WTC11 (cell line): ENCODE measurements at regions not wholly inside any gene's neighbourhood (a gene's known extent, or its start where the extent isn't known, plus 50 kb on each side); places are given as distances from the start of the nearest gene placed in this dataset.

ENCODE experiments used
- ATAC-seq: fragments of 200-7000 bp; cut with Tn5 transposase; 2 replicates; pipeline ENCODE4 v1.10.0; 2021; ENCODE audit warnings: mild to moderate bottlenecking, moderate library complexity
- CTCF ChIA-PET: fragments of 300-600 bp; sonication (Branson Sonifier 250); formaldehyde crosslinking; loops from one replicate; lab custom pipeline; 2021; ENCODE audit warnings: antibody characterized with exemption; lab: Charles Lee
- POLR2A ChIA-PET: fragments of 350-600 bp; sonication (Branson Sonifier 250); formaldehyde crosslinking; loops from one replicate; lab custom pipeline; 2021; ENCODE audit warnings: antibody characterized with exemption; lab: Charles Lee
- DNase-seq: peaks from one replicate; pipeline ENCODE4 v3.0.0; 2021; ENCODE audit warnings: low spot score
- H3K27ac Mint-ChIP-seq: 2 replicates; pipeline ENCODE4 v1.8.0; 2021; ENCODE audit warnings: mixed read lengths
- H3K27me3 Mint-ChIP-seq: 2 replicates; pipeline ENCODE4 v1.8.0; 2021; ENCODE audit warnings: low read depth, mild to moderate bottlenecking, moderate library complexity, mixed read lengths
- H3K36me3 Mint-ChIP-seq: 2 replicates; pipeline ENCODE4 v1.8.0; 2021; ENCODE audit warnings: mixed read lengths
- H3K4me1 Mint-ChIP-seq: 2 replicates; pipeline ENCODE4 v1.8.0; 2022; ENCODE audit warnings: mixed read lengths
- H3K4me3 Mint-ChIP-seq: 2 replicates; pipeline ENCODE4 v1.8.0; 2021; ENCODE audit warnings: mild to moderate bottlenecking, moderate library complexity, mixed read lengths
- H3K9me3 Mint-ChIP-seq: 2 replicates; pipeline ENCODE4 v1.8.0; 2021; ENCODE audit warnings: mixed read lengths
- ELF4 ChIP-seq: sonication (generic); formaldehyde crosslinking; IDR thresholded peaks from 2 replicates; pipeline ENCODE4 v1.8.1; 2022; ENCODE audit warnings: low read depth, mild to moderate bottlenecking, moderate library complexity, missing genetic modification reagents
- ETV6 ChIP-seq: sonication (generic); formaldehyde crosslinking; IDR thresholded peaks from 2 replicates; pipeline ENCODE4 v1.8.1; 2022; ENCODE audit warnings: mild to moderate bottlenecking, missing genetic modification reagents
- FOXP1 ChIP-seq: sonication (generic); formaldehyde crosslinking; IDR thresholded peaks from 2 replicates; pipeline ENCODE4 v1.8.0; 2022; ENCODE audit warnings: missing genetic modification reagents, mild to moderate bottlenecking, moderate library complexity, borderline replicate concordance
- GABPB1 ChIP-seq: sonication (generic); formaldehyde crosslinking; IDR thresholded peaks from 2 replicates; pipeline ENCODE4 v1.8.1; 2023; ENCODE audit warnings: mild to moderate bottlenecking, missing genetic modification reagents
- GRHL2 ChIP-seq: fragments of 250-450 bp; sonication (Bioruptor Pico); IDR thresholded peaks from 2 replicates; pipeline ENCODE4 v1.8.0; 2022; ENCODE audit warnings: mild to moderate bottlenecking, moderate library complexity; ENCODE audit not compliant: insufficient replicate concordance, severe bottlenecking
- NFYB ChIP-seq: sonication (generic); formaldehyde crosslinking; conservative IDR thresholded peaks from 2 replicates; pipeline ENCODE4 v1.8.0; 2022; ENCODE audit warnings: low read depth, missing genetic modification reagents
- RELA ChIP-seq: sonication (generic); formaldehyde crosslinking; IDR thresholded peaks from 2 replicates; pipeline ENCODE4 v1.8.1; 2022; ENCODE audit warnings: missing genetic modification reagents, mild to moderate bottlenecking, borderline replicate concordance
- RORB ChIP-seq: fragments of 250-450 bp; sonication (Bioruptor Pico); IDR thresholded peaks from 2 replicates; pipeline ENCODE4 v1.9.0; 2021; ENCODE audit warnings: mild to moderate bottlenecking
- SP1 ChIP-seq: sonication (generic); formaldehyde crosslinking; conservative IDR thresholded peaks from 2 replicates; pipeline ENCODE4 v1.8.1; 2022; ENCODE audit warnings: missing genetic modification reagents
- ZBTB21 ChIP-seq: sonication (generic); formaldehyde crosslinking; IDR thresholded peaks from 2 replicates; pipeline ENCODE4 v1.8.1; 2023; ENCODE audit warnings: mild to moderate bottlenecking, missing genetic modification reagents, borderline replicate concordance
- ZNF121 ChIP-seq: sonication (generic); formaldehyde crosslinking; IDR thresholded peaks from 2 replicates; pipeline ENCODE4 v1.8.0; 2023; ENCODE audit warnings: missing genetic modification reagents
- ZNF263 ChIP-seq: sonication (generic); formaldehyde crosslinking; IDR thresholded peaks from 2 replicates; pipeline ENCODE4 v1.8.1; 2022; ENCODE audit warnings: low read depth, mild to moderate bottlenecking, moderate library complexity, missing genetic modification reagents
- ZNF317 ChIP-seq: sonication (generic); formaldehyde crosslinking; IDR thresholded peaks from 2 replicates; pipeline ENCODE4 v1.8.1; 2023; ENCODE audit warnings: low read depth, mild to moderate bottlenecking, moderate library complexity, missing genetic modification reagents, borderline replicate concordance
- ZNF416 ChIP-seq: fragments of 250-450 bp; sonication (Bioruptor Pico); IDR thresholded peaks from 2 replicates; pipeline ENCODE4 v1.9.0; 2021; ENCODE audit warnings: mild to moderate bottlenecking, inconsistent platforms
- ZNF423 ChIP-seq: fragments of 250-450 bp; sonication (Bioruptor Pico); IDR thresholded peaks from 2 replicates; pipeline ENCODE4 v2.1.2; 2022; ENCODE audit warnings: mild to moderate bottlenecking, moderate library complexity
- TF ChIP-seq, protein P1 (sequence below): sonication (generic); formaldehyde crosslinking; IDR thresholded peaks from 2 replicates; pipeline ENCODE4 v1.8.0; 2022; ENCODE audit warnings: mild to moderate bottlenecking, missing genetic modification reagents
- TF ChIP-seq, protein P2 (sequence below): sonication (generic); formaldehyde crosslinking; IDR thresholded peaks from 2 replicates; pipeline ENCODE4 v1.8.1; 2022; ENCODE audit warnings: mild to moderate bottlenecking, missing genetic modification reagents, moderate library complexity, borderline replicate concordance
- TF ChIP-seq, protein P3 (sequence below): sonication (generic); formaldehyde crosslinking; IDR thresholded peaks from 2 replicates; pipeline ENCODE4 v1.8.1; 2023; ENCODE audit warnings: mild to moderate bottlenecking, missing genetic modification reagents, moderate library complexity
- TF ChIP-seq, protein P4 (sequence below): sonication (generic); formaldehyde crosslinking; IDR thresholded peaks from 2 replicates; pipeline ENCODE4 v1.8.0; 2022; ENCODE audit warnings: missing genetic modification reagents
- TF ChIP-seq, protein P5 (sequence below): sonication (generic); formaldehyde crosslinking; IDR thresholded peaks from 2 replicates; pipeline ENCODE4 v1.8.1; 2022; ENCODE audit warnings: low read depth, missing genetic modification reagents, borderline replicate concordance
- TF ChIP-seq, protein P6 (sequence below): sonication (generic); formaldehyde crosslinking; IDR thresholded peaks from 2 replicates; pipeline ENCODE4 v1.8.1; 2022; ENCODE audit warnings: low read depth, mild to moderate bottlenecking, moderate library complexity, missing genetic modification reagents, borderline replicate concordance
- TF ChIP-seq, protein P7 (sequence below): fragments of 250-450 bp; sonication (Bioruptor Pico); IDR thresholded peaks from 2 replicates; pipeline ENCODE4 v1.9.0; 2021; ENCODE audit warnings: moderate library complexity, mild to moderate bottlenecking, inconsistent platforms, borderline replicate concordance

DNA sequence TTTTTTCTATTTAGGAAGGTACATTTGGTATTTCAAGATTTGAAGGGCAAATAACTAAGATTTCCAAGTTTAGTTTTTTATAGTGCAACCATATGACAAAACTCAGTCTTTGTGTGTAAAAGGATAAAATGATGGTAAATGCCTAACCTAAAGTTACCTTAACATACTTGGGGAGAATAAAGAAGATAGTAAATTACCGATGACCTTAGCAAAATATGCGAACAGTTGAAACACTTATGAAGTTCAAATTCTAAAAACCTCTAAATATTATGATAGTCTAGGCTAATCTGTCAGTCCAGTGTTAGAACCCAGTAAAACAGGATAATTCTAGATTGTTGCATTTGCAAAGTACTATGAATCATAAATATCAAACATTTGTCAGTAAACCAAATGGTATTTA is 127.5 kb downstream of the PTCHD4 start:
- Mint-ChIP-seq H3K4me3 (no peak overlapping the region), H3K4me1 (peaks cover under 1% of the 10 kb centered on the region; the same call in 1 of the 2 replicates), H3K27ac (no peak overlapping the region), H3K9me3 (peaks cover 2% of the 10 kb centered on the region), H3K27me3 (no peaks in the 10 kb centered on the region), H3K36me3 (no peaks in the 10 kb centered on the region)
- ATAC-seq (no peak), DNase-seq (no peak)
- ChIA-PET CTCF (no interaction called here), POLR2A (no interaction called here)
- TF ChIP-seq NFYB, result no peak
- no peak for TF ChIP-seq ZBTB21 (CRISPR knock-in tag)
- TF ChIP-seq, protein P1, sequence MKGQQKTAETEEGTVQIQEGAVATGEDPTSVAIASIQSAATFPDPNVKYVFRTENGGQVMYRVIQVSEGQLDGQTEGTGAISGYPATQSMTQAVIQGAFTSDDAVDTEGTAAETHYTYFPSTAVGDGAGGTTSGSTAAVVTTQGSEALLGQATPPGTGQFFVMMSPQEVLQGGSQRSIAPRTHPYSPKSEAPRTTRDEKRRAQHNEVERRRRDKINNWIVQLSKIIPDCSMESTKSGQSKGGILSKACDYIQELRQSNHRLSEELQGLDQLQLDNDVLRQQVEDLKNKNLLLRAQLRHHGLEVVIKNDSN, result no peak
- TF ChIP-seq, protein P2, sequence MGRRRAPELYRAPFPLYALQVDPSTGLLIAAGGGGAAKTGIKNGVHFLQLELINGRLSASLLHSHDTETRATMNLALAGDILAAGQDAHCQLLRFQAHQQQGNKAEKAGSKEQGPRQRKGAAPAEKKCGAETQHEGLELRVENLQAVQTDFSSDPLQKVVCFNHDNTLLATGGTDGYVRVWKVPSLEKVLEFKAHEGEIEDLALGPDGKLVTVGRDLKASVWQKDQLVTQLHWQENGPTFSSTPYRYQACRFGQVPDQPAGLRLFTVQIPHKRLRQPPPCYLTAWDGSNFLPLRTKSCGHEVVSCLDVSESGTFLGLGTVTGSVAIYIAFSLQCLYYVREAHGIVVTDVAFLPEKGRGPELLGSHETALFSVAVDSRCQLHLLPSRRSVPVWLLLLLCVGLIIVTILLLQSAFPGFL, result no peak
- TF ChIP-seq RORB, result no peak
- no peak for TF ChIP-seq ZNF317
- TF ChIP-seq, protein P3, sequence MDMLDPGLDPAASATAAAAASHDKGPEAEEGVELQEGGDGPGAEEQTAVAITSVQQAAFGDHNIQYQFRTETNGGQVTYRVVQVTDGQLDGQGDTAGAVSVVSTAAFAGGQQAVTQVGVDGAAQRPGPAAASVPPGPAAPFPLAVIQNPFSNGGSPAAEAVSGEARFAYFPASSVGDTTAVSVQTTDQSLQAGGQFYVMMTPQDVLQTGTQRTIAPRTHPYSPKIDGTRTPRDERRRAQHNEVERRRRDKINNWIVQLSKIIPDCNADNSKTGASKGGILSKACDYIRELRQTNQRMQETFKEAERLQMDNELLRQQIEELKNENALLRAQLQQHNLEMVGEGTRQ (CRISPR knock-in tag), result no peak
- TF ChIP-seq, protein P4, sequence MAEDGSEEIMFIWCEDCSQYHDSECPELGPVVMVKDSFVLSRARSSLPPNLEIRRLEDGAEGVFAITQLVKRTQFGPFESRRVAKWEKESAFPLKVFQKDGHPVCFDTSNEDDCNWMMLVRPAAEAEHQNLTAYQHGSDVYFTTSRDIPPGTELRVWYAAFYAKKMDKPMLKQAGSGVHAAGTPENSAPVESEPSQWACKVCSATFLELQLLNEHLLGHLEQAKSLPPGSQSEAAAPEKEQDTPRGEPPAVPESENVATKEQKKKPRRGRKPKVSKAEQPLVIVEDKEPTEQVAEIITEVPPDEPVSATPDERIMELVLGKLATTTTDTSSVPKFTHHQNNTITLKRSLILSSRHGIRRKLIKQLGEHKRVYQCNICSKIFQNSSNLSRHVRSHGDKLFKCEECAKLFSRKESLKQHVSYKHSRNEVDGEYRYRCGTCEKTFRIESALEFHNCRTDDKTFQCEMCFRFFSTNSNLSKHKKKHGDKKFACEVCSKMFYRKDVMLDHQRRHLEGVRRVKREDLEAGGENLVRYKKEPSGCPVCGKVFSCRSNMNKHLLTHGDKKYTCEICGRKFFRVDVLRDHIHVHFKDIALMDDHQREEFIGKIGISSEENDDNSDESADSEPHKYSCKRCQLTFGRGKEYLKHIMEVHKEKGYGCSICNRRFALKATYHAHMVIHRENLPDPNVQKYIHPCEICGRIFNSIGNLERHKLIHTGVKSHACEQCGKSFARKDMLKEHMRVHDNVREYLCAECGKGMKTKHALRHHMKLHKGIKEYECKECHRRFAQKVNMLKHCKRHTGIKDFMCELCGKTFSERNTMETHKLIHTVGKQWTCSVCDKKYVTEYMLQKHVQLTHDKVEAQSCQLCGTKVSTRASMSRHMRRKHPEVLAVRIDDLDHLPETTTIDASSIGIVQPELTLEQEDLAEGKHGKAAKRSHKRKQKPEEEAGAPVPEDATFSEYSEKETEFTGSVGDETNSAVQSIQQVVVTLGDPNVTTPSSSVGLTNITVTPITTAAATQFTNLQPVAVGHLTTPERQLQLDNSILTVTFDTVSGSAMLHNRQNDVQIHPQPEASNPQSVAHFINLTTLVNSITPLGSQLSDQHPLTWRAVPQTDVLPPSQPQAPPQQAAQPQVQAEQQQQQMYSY, result no peak
- no peak for TF ChIP-seq RELA
- TF ChIP-seq FOXP1 (CRISPR knock-in tag), result no peak
- TF ChIP-seq ZNF263 (CRISPR knock-in tag), result no peak
- TF ChIP-seq, protein P5, sequence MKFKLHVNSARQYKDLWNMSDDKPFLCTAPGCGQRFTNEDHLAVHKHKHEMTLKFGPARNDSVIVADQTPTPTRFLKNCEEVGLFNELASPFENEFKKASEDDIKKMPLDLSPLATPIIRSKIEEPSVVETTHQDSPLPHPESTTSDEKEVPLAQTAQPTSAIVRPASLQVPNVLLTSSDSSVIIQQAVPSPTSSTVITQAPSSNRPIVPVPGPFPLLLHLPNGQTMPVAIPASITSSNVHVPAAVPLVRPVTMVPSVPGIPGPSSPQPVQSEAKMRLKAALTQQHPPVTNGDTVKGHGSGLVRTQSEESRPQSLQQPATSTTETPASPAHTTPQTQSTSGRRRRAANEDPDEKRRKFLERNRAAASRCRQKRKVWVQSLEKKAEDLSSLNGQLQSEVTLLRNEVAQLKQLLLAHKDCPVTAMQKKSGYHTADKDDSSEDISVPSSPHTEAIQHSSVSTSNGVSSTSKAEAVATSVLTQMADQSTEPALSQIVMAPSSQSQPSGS, result no peak
- no peak for TF ChIP-seq ETV6 (CRISPR knock-in tag)
- TF ChIP-seq SP1 (CRISPR knock-in tag), result no peak
- TF ChIP-seq ZNF121, result no peak

DNA sequence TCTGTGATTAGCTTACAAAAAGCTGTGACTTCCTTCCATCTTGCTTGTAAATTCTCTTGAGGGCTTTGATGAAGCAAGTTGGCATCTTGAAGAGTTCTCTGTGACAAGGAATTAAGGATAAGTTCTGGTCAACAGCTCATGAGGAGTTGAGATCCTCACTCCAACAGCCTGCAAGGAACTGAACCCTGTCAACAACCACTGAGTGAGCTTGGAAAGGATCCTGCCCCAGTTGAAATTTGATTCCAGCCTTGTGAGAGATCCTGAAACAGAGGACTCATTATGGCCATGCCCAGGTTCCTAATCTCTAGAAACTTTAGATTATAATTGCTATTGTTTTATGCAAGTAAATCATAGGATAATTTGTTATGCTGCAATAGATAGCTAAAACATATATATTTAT is 133.7 kb downstream of the PTCHD4 start:
- H3K9me3 Mint-ChIP-seq, result no peaks in the 10 kb centered on the region
- TF ChIP-seq ZNF423, result no peak
- TF ChIP-seq ZNF416 (CRISPR knock-in tag), result no peak
- TF ChIP-seq, protein P1, result no peak
- TF ChIP-seq, protein P6, sequence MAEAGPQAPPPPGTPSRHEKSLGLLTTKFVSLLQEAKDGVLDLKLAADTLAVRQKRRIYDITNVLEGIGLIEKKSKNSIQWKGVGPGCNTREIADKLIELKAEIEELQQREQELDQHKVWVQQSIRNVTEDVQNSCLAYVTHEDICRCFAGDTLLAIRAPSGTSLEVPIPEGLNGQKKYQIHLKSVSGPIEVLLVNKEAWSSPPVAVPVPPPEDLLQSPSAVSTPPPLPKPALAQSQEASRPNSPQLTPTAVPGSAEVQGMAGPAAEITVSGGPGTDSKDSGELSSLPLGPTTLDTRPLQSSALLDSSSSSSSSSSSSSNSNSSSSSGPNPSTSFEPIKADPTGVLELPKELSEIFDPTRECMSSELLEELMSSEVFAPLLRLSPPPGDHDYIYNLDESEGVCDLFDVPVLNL (CRISPR knock-in tag), result no peak
- no peak for TF ChIP-seq ZBTB21 (CRISPR knock-in tag)
- no peak for TF ChIP-seq GRHL2 (CRISPR knock-in tag)
- no peak for TF ChIP-seq ZNF121
- TF ChIP-seq, protein P7, sequence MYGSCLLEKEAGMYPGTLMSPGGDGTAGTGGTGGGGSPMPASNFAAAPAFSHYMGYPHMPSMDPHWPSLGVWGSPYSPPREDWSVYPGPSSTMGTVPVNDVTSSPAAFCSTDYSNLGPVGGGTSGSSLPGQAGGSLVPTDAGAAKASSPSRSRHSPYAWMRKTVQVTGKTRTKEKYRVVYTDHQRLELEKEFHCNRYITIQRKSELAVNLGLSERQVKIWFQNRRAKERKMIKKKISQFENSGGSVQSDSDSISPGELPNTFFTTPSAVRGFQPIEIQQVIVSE (CRISPR knock-in tag), result no peak
- TF ChIP-seq GABPB1 (CRISPR knock-in tag), result no peak
- TF ChIP-seq ELF4 (CRISPR knock-in tag), result no peak
- TF ChIP-seq, all 79 proteins: peak for 0
- H3K27me3 Mint-ChIP-seq, result no peaks in the 10 kb centered on the region
- H3K4me1 Mint-ChIP-seq, result peaks cover 3% of the 10 kb centered on the region; the same call in 1 of the 2 replicates
- H3K36me3 Mint-ChIP-seq, result no peaks in the 10 kb centered on the region
- ChIA-PET POLR2A (no interaction called here), CTCF (interaction anchor here (1.0 kb wide), 1 partner anchor 188 kb away, joined by 5 read pairs; no protein-coding TSS in a partner anchor)
- no peak overlapping the region for H3K4me3 Mint-ChIP-seq
- H3K27ac Mint-ChIP-seq, result no peak overlapping the region
- peak; percentile 11 for DNase-seq
- ATAC-seq, result peak; percentile 72; the same call in 1 of the 2 replicates
